ENCODE measurements at regions not wholly inside any gene's neighbourhood (a gene's known extent, or its start where the extent isn't known, plus 50 kb on each side); places are given as distances from the start of the nearest gene placed in this dataset.
"Not testable (repeated sequence)": the region's sequence is repeated elsewhere in the genome, so short reads cannot be mapped to it uniquely, and the experiment has no call there.

DNA sequence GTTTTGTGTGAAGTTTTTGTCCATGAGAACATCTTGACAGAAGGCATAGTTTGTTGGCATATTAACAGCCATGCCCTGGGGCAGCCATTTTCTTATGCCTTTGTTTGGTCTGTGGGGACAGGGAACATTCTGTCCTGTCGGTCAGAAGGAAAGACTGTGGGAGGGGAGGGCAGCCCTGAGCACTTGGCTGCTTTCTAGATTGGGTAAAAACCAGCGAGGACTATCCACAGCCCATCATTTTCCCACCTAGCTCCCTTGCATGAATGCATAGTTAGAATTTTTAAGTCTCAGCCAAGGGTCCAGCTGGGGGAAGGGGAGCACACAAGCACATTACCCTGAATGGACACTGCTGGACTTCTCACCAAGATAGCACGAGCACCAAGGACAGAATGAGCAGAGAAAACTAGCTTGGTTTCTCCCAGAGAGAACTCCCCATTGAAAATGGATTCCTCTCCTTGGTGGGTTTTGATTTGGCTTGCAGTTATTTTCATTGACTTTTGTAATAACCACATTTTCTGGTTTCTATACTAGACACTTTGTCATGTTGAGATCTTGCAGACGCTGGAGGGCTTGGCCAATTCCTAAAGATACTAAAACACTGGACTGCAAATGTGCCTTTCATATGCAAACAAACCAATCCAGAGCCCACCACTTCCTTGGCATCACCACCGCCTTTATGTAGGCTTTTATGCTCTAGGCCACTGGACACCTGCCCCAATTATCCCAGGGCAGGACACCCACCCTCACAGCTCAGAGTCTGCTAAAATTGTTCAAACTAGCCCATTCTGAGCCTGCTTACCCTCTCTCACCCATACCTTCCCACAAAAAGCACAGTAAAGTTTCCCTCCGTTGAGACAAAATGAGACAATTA lies 129.9 kb downstream of the BOD1 start:
- WGBS, 2 donors: 63 to 72% methylated on average over 6 of the region's 6 CpGs
- TF ChIP-seq, protein P1, sequence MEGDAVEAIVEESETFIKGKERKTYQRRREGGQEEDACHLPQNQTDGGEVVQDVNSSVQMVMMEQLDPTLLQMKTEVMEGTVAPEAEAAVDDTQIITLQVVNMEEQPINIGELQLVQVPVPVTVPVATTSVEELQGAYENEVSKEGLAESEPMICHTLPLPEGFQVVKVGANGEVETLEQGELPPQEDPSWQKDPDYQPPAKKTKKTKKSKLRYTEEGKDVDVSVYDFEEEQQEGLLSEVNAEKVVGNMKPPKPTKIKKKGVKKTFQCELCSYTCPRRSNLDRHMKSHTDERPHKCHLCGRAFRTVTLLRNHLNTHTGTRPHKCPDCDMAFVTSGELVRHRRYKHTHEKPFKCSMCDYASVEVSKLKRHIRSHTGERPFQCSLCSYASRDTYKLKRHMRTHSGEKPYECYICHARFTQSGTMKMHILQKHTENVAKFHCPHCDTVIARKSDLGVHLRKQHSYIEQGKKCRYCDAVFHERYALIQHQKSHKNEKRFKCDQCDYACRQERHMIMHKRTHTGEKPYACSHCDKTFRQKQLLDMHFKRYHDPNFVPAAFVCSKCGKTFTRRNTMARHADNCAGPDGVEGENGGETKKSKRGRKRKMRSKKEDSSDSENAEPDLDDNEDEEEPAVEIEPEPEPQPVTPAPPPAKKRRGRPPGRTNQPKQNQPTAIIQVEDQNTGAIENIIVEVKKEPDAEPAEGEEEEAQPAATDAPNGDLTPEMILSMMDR (IDR thresholded peaks at IDR 0.05): no peak
- TF ChIP-seq POLR2A (IDR thresholded peaks at IDR 0.05): no peak
- intact Hi-C loops (cut with DNase I; ENCODE audit: low total_unique reads): no loop called here
- H3K4me3 ChIP-seq (ENCODE audit: low read depth, poor library complexity, severe bottlenecking): no peak overlapping the region
- DNase-seq (ENCODE audit: low spot score in 2 of 2): peak in 1 of 2 donors; percentile 53

DNA sequence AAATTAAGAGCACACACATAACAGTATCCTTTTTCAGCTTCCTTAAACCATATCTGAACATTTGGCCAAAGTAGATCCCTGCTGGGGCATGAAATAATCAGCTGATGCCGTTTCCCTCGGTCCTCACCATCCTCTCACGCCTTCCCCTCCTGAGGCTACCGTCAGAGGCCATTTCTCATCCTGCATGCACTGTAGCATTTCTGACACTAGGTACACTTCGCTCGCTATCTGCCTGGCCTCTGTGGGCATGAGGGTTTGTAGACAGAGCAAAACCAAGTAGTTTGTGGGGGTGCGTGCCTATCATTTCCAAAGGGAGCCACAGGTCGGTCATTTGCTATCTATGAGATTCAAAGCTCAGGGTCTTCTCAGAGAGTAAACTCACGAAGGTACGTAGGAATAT lies 131.9 kb downstream of the BOD1 start:
- DNase-seq (ENCODE audit: low spot score in 2 of 2): peak in 1 of 2 donors; percentile 49
- TF ChIP-seq, protein P1 (IDR thresholded peaks at IDR 0.05): no peak
- TF ChIP-seq POLR2A (IDR thresholded peaks at IDR 0.05): no peak
- intact Hi-C loops (cut with DNase I; ENCODE audit: low total_unique reads): no loop called here
- 85 to 90% methylated on average over 9 to 10 of the region's 10 CpGs for WGBS, 2 donors
- no peak overlapping the region for H3K4me3 ChIP-seq (ENCODE audit: low read depth, poor library complexity, severe bottlenecking)

DNA sequence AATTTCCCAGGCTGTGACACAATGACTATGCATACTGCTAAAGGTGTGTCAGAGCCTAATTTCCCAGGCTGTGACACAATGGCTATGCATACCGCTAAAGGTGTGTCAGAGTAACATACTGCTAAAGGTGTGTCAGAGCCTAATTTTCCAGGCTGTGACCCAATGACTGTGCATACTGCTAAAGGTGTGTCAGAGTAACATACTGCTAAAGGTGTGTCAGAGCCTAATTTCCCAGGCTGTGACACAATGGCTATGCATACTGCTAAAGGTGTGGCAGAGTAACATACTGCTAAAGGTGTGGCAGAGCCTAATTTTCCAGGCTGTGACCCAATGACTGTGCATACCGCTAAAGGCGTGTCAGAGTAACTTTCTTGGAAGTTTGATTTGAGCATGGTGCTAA lies 132.9 kb downstream of the BOD1 start:
- peak in 1 of 2 donors; percentile 17 for DNase-seq (ENCODE audit: low spot score in 2 of 2)
- 49 to 76% methylated on average over 3 of the region's 3 CpGs for WGBS, 2 donors
- intact Hi-C loops (cut with DNase I; ENCODE audit: low total_unique reads); H3K4me3 ChIP-seq (ENCODE audit: low read depth, poor library complexity, severe bottlenecking): not testable (repeated sequence)

DNA sequence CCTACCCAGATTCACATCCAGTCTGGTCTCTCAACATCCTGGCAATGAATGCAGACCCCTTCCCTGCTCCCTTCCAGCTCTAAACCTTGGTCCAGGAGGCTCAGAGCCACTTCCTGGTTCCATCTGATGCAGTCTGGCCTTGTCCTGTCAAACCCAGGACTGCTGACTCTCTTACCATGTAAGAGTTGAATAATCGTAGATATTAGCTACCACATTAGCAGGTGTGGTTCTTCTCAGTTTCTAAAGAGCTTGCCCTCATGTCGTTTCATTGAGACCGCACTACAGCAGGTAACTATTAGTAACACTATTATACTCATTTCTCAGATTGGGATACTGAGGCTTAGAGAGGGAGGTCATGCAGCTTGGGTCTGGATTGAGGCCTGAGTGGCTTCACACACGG lies 133.3 kb downstream of the BOD1 start:
- TF ChIP-seq POLR2A (IDR thresholded peaks at IDR 0.05): no peak
- TF ChIP-seq, protein P1 (IDR thresholded peaks at IDR 0.05): no peak
- WGBS, 2 donors: 86 to 91% methylated on average over 4 of the region's 4 CpGs
- no peak for DNase-seq (ENCODE audit: low spot score in 2 of 2)
- H3K4me3 ChIP-seq (ENCODE audit: low read depth, poor library complexity, severe bottlenecking): no peak overlapping the region
- intact Hi-C loops (cut with DNase I; ENCODE audit: low total_unique reads): no loop called here

DNA sequence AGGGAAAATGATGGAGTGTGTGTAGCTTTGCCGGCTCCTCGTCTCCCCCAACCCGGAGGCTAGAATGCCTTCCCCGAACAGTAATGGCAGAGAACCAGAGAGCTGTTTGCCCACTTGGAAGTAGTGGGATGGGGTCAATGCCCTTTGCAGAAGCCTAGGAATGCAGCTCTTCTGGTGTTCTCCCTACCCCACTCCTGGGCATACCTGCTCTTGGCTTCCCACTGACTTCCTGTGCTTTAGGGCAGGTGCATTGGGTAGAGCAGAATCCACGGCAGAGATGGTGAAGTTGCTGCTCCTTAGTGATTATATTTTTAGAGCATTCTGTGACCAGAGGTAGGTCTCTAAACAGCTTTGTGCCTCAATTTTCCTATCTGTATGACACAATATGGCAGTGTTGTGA lies 134.6 kb downstream of the BOD1 start:
- no peak for DNase-seq (ENCODE audit: low spot score in 2 of 2)
- intact Hi-C loops (cut with DNase I; ENCODE audit: low total_unique reads): no loop called here
- H3K4me3 ChIP-seq (ENCODE audit: low read depth, poor library complexity, severe bottlenecking): no peak overlapping the region
- TF ChIP-seq POLR2A (IDR thresholded peaks at IDR 0.05): no peak
- TF ChIP-seq, protein P1 (IDR thresholded peaks at IDR 0.05): no peak
- WGBS, 2 donors: 64 to 65% methylated on average over 5 of the region's 5 CpGs

DNA sequence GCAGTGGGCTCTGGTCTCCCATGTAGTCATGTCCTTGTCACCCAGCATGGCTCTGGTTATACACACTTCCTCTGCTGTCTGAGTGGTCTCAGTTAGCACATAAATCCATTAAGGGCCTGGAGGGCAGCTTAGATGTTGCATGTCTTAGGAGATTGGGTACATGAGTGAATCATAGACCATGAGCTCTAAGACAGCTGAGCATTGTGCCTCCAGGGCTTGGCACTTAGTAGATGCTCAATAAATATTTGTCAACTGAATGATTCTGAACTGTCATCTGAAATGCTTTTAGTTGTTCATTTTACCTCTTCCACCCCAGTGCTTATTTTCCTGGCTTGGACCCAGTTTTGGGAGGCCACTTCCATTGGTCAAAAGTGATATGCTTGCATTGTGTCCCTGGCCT lies 135.6 kb downstream of the BOD1 start:
- no peak for DNase-seq (ENCODE audit: low spot score in 2 of 2)
- intact Hi-C loops (cut with DNase I; ENCODE audit: low total_unique reads): no loop called here
- TF ChIP-seq POLR2A (IDR thresholded peaks at IDR 0.05): no peak
- no peak overlapping the region for H3K4me3 ChIP-seq (ENCODE audit: low read depth, poor library complexity, severe bottlenecking)

DNA sequence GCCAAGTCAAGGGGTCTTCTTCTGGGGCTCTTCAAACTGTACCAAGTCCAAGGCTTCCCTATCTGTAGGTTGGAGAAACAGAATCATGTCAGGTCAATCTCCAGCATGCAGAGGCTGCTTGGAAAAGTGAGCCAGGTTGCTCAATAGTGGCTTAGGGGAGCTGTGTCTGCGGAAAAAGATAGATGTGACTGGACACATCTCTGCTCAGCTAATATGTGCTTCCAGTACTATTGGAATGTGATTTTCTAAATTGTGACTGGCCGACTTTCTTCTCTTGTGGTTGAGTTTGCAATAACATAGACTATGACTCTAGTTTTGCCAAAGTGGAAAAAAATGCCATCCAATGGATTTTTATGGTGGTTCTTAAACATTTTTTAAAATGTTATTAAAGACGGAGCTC lies 136.7 kb downstream of the BOD1 start:
- H3K4me3 ChIP-seq (ENCODE audit: low read depth, poor library complexity, severe bottlenecking): no peak overlapping the region
- WGBS, 2 donors: 58 to 60% methylated on average over 3 of the region's 3 CpGs
- intact Hi-C loops (cut with DNase I; ENCODE audit: low total_unique reads): no loop called here
- no peak for TF ChIP-seq POLR2A (IDR thresholded peaks at IDR 0.05)
- TF ChIP-seq, protein P1 (IDR thresholded peaks at IDR 0.05): no peak
- no peak for DNase-seq (ENCODE audit: low spot score in 2 of 2)

All from lower leg skin (tissue), 4 donors.